A172 (cell line): ENCODE measurements at regions not wholly inside any gene's neighbourhood (a gene's known extent, or its start where the extent isn't known, plus 50 kb on each side); places are given as distances from the start of the nearest gene placed in this dataset.
"Not testable (repeated sequence)": the region's sequence is repeated elsewhere in the genome, so short reads cannot be mapped to it uniquely, and the experiment has no call there.

ENCODE experiments used
- DNase-seq: peaks from one replicate; pipeline ENCODE4 v3.0.0-alpha.2; 2015; ENCODE audit warnings: low spot score

- DNase-seq = no peak
Measured at GRCh38 chr21:9763807-9764206, 757.6 kb upstream of the TPTE start.

GRCh38 chr21:9764294-9764693, 757.1 kb upstream of the TPTE start:
- not testable (repeated sequence) for DNase-seq

- not testable (repeated sequence) for DNase-seq
Measured at GRCh38 chr21:9765538-9765937, 755.8 kb upstream of the TPTE start.

GRCh38 chr21:9766890-9767591, 754.3 kb upstream of the TPTE start:
- DNase-seq = peak; percentile 30

GRCh38 chr21:9767592-9768375, 753.6 kb upstream of the TPTE start:
- peak; percentile 76 for DNase-seq

- DNase-seq = not testable (repeated sequence)
Measured at GRCh38 chr21:9768376-9769130, 752.8 kb upstream of the TPTE start.

- DNase-seq = not testable (repeated sequence)
Measured at GRCh38 chr21:9769131-9769498, 752.3 kb upstream of the TPTE start.

- not testable (repeated sequence) for DNase-seq
Measured at GRCh38 chr21:9769718-9770690, 751.4 kb upstream of the TPTE start.

GRCh38 chr21:9771466-9772347, 749.7 kb upstream of the TPTE start:
- DNase-seq = not testable (repeated sequence)

- DNase-seq = no peak
Measured at GRCh38 chr21:9772348-9772672, 749.1 kb upstream of the TPTE start.

GRCh38 chr21:9772877-9773420, 748.4 kb upstream of the TPTE start:
- not testable (repeated sequence) for DNase-seq

- no peak for DNase-seq
Measured at GRCh38 chr21:9774347-9774746, 747.0 kb upstream of the TPTE start.

GRCh38 chr21:9774901-9775593, 746.3 kb upstream of the TPTE start:
- not testable (repeated sequence) for DNase-seq

GRCh38 chr21:9775877-9776276, 745.5 kb upstream of the TPTE start:
- DNase-seq = not testable (repeated sequence)

- DNase-seq = not testable (repeated sequence)
Measured at GRCh38 chr21:9776286-9777020, 744.9 kb upstream of the TPTE start.

GRCh38 chr21:9778541-9778940, 742.8 kb upstream of the TPTE start:
- DNase-seq = not testable (repeated sequence)

GRCh38 chr21:9780441-9780937, 740.9 kb upstream of the TPTE start:
- no peak for DNase-seq

- not testable (repeated sequence) for DNase-seq
Measured at GRCh38 chr21:9783587-9783986, 737.8 kb upstream of the TPTE start.
